ENCODE measurements at regions not wholly inside any gene's neighbourhood (a gene's known extent, or its start where the extent isn't known, plus 50 kb on each side); places are given as distances from the start of the nearest gene placed in this dataset.
"Not testable (repeated sequence)": the region's sequence is repeated elsewhere in the genome, so short reads cannot be mapped to it uniquely, and the experiment has no call there.

- no peak overlapping the region for H3K4me3 ChIP-seq (ENCODE audit: low read length)
- no peak for DNase-seq
- no peaks in the 10 kb centered on the region for H4K20me1 ChIP-seq (ENCODE audit: low read length)
- TF ChIP-seq EZH2 (IDR thresholded peaks at IDR 0.05; ENCODE audit: low read length, unreplicated experiment) (no peak), EZH2phosphoT487 (IDR thresholded peaks at IDR 0.05; ENCODE audit: borderline replicate concordance, low read length) (no peak), CTCF (conservative IDR thresholded peaks at IDR 0.05; ENCODE audit: low read depth, low read length) (no peak)
- ChIA-PET CTCF (no interaction called here), POLR2A (ENCODE audit: unreplicated experiment) (interaction anchor here (0.6 kb wide), 1 partner anchor 9 kb away, joined by 3 read pairs; no protein-coding TSS in a partner anchor)
- no peak overlapping the region for H3K27ac ChIP-seq (ENCODE audit: low read length)
- no TSS peak for BruUV-seq (replicated peaks)
- no peak overlapping the region for H3K9ac ChIP-seq (ENCODE audit: low read length)
- H3K9me2 ChIP-seq (replicated peaks; ENCODE audit: low read length): no peaks in the 10 kb centered on the region
- no peaks in the 10 kb centered on the region for H3K9me3 ChIP-seq (ENCODE audit: low read length)
- H3K27me3 ChIP-seq (ENCODE audit: low read length): no peaks in the 10 kb centered on the region
- intact Hi-C loops (cut with micrococcal nuclease): no loop called here
- H2AFZ ChIP-seq (ENCODE audit: low read length): no peak overlapping the region
- no peaks in the 10 kb centered on the region for H3F3A ChIP-seq (ENCODE audit: low read length, unreplicated experiment)
- no peaks in the 10 kb centered on the region for H3K79me2 ChIP-seq (ENCODE audit: low read length)
- no peaks in the 10 kb centered on the region for H3K36me3 ChIP-seq (ENCODE audit: low read depth, low read length)
- peaks cover 7% of the 10 kb centered on the region for H3K4me1 ChIP-seq (ENCODE audit: insufficient read depth, low read length)
- no peak overlapping the region for H3K4me2 ChIP-seq (ENCODE audit: low read length)
- ATAC-seq: no peak
Observed at GRCh38 chr7:81150951-81151361, 232.1 kb upstream of the SEMA3C start.

- no peak overlapping the region for H2AFZ ChIP-seq (ENCODE audit: low read length)
- TF ChIP-seq EZH2phosphoT487 (IDR thresholded peaks at IDR 0.05; ENCODE audit: borderline replicate concordance, low read length): no peak
- no peak for TF ChIP-seq CTCF (conservative IDR thresholded peaks at IDR 0.05; ENCODE audit: low read depth, low read length)
- TF ChIP-seq EZH2 (IDR thresholded peaks at IDR 0.05; ENCODE audit: low read length, unreplicated experiment): no peak
- no peaks in the 10 kb centered on the region for H3K79me2 ChIP-seq (ENCODE audit: low read length)
- no peaks in the 10 kb centered on the region for H3K4me1 ChIP-seq (ENCODE audit: insufficient read depth, low read length)
- H3F3A ChIP-seq (ENCODE audit: low read length, unreplicated experiment): no peaks in the 10 kb centered on the region
- BruUV-seq (replicated peaks): no TSS peak
- H4K20me1 ChIP-seq (ENCODE audit: low read length): no peaks in the 10 kb centered on the region
- no peaks in the 10 kb centered on the region for H3K9me2 ChIP-seq (replicated peaks; ENCODE audit: low read length)
- H3K36me3 ChIP-seq (ENCODE audit: low read depth, low read length): no peaks in the 10 kb centered on the region
- ChIA-PET CTCF (no interaction called here), POLR2A (ENCODE audit: unreplicated experiment) (no interaction called here)
- no peaks in the 10 kb centered on the region for H3K9me3 ChIP-seq (ENCODE audit: low read length)
- intact Hi-C loops (cut with micrococcal nuclease): no loop called here
- no peak overlapping the region for H3K9ac ChIP-seq (ENCODE audit: low read length)
- DNase-seq (no peak), ATAC-seq (no peak)
- no peak overlapping the region for H3K4me2 ChIP-seq (ENCODE audit: low read length)
- H3K27me3 ChIP-seq (ENCODE audit: low read length): no peaks in the 10 kb centered on the region
- no peak overlapping the region for H3K4me3 ChIP-seq (ENCODE audit: low read length)
- no peak overlapping the region for H3K27ac ChIP-seq (ENCODE audit: low read length)
Observed at GRCh38 chr7:81143856-81144255, 225.0 kb upstream of the SEMA3C start.

GRCh38 chr7:81141257-81142205 lies 222.7 kb upstream of the SEMA3C start:
- ATAC-seq; H3K27ac ChIP-seq (ENCODE audit: low read length); H3K9me2 ChIP-seq (replicated peaks; ENCODE audit: low read length); POLR2A ChIA-PET (ENCODE audit: unreplicated experiment); H3K4me3 ChIP-seq (ENCODE audit: low read length); CTCF ChIA-PET; H3K79me2 ChIP-seq (ENCODE audit: low read length); H3K36me3 ChIP-seq (ENCODE audit: low read depth, low read length); intact Hi-C loops (cut with micrococcal nuclease); H3K27me3 ChIP-seq (ENCODE audit: low read length); H3K9ac ChIP-seq (ENCODE audit: low read length); H3F3A ChIP-seq (ENCODE audit: low read length, unreplicated experiment); H3K9me3 ChIP-seq (ENCODE audit: low read length); DNase-seq; H3K4me2 ChIP-seq (ENCODE audit: low read length); H3K4me1 ChIP-seq (ENCODE audit: insufficient read depth, low read length); H2AFZ ChIP-seq (ENCODE audit: low read length); H4K20me1 ChIP-seq (ENCODE audit: low read length); BruUV-seq (replicated peaks): not testable (repeated sequence)
